Immature natural killer cell (primary cell): ENCODE measurements at regions not wholly inside any gene's neighbourhood (a gene's known extent, or its start where the extent isn't known, plus 50 kb on each side); places are given as distances from the start of the nearest gene placed in this dataset.

ENCODE experiments used
- DNase-seq, 3 donors: peaks; one replicate each; pipeline ENCODE4 v3.0.0; 2022; ENCODE audit warnings: mixed read lengths in 1 of 3
- H3K27ac Mint-ChIP-seq, 6 donors: one replicate each; pipeline ENCODE4 v1.8.0; 2020; ENCODE audit warnings: mixed read lengths in 6 of 6, mild to moderate bottlenecking in 5 of 6, inconsistent platforms in 4 of 6, moderate library complexity in 3 of 6
- H3K27me3 Mint-ChIP-seq, 3 donors: one replicate each; pipeline ENCODE4 v1.8.0; 2020 to 2021; ENCODE audit warnings: low read depth in 3 of 3, mild to moderate bottlenecking in 3 of 3, mixed read lengths in 3 of 3, moderate library complexity in 3 of 3, inconsistent platforms in 1 of 3
- H3K36me3 Mint-ChIP-seq, 3 donors: one replicate each; pipeline ENCODE4 v1.8.0; 2020; ENCODE audit warnings: mixed read lengths in 3 of 3, inconsistent platforms in 2 of 3, mild to moderate bottlenecking in 2 of 3
- H3K4me1 Mint-ChIP-seq, 2 donors: one replicate each; pipeline ENCODE4 v1.8.0; 2020; ENCODE audit warnings: inconsistent platforms in 2 of 2, mild to moderate bottlenecking in 2 of 2, mixed read lengths in 2 of 2, moderate library complexity in 1 of 2
- H3K4me3 Mint-ChIP-seq, 5 donors: one replicate each; pipeline ENCODE4 v1.8.0; 2020; ENCODE audit warnings: mild to moderate bottlenecking in 5 of 5, mixed read lengths in 5 of 5, inconsistent platforms in 3 of 5, moderate library complexity in 3 of 5
- H3K9me3 Mint-ChIP-seq, 6 donors: one replicate each; pipeline ENCODE4 v1.8.0; 2020; ENCODE audit warnings: mild to moderate bottlenecking in 6 of 6, mixed read lengths in 6 of 6, inconsistent platforms in 4 of 6, moderate library complexity in 3 of 6

GRCh38 chr10:128660726-128661125 lies 534.5 kb upstream of the MKI67 start:
- peaks cover 0 to 3% (median 0%) of the 10 kb centered on the region in 6 donors for H3K9me3 Mint-ChIP-seq
- DNase-seq, result no peak
- no peaks in the 10 kb centered on the region for H3K4me1 Mint-ChIP-seq
- H3K27ac Mint-ChIP-seq, result no peak overlapping the region
- peaks cover 2 to 11% (median 9%) of the 10 kb centered on the region in 3 donors for H3K27me3 Mint-ChIP-seq
- no peak overlapping the region for H3K4me3 Mint-ChIP-seq
- H3K36me3 Mint-ChIP-seq, result no peaks in the 10 kb centered on the region

GRCh38 chr10:128661404-128662197 lies 535.4 kb upstream of the MKI67 start:
- Mint-ChIP-seq H3K4me3 (no peak overlapping the region), H3K9me3 (peaks cover 0 to 3% (median 0%) of the 10 kb centered on the region in 6 donors), H3K27ac (no peak overlapping the region), H3K27me3 (peaks cover 2 to 11% (median 9%) of the 10 kb centered on the region in 3 donors), H3K4me1 (no peaks in the 10 kb centered on the region), H3K36me3 (no peaks in the 10 kb centered on the region)
- no peak for DNase-seq

GRCh38 chr10:128662520-128662919 lies 536.3 kb upstream of the MKI67 start:
- H3K36me3 Mint-ChIP-seq, result no peaks in the 10 kb centered on the region
- H3K9me3 Mint-ChIP-seq, result peaks cover 0 to 3% (median 0%) of the 10 kb centered on the region in 6 donors
- H3K4me1 Mint-ChIP-seq, result no peaks in the 10 kb centered on the region
- H3K4me3 Mint-ChIP-seq, result no peak overlapping the region
- no peak overlapping the region for H3K27ac Mint-ChIP-seq
- DNase-seq, result no peak
- H3K27me3 Mint-ChIP-seq, result peaks cover 2 to 11% (median 8%) of the 10 kb centered on the region in 3 donors

GRCh38 chr10:128664729-128665128 lies 538.5 kb upstream of the MKI67 start:
- Mint-ChIP-seq H3K27me3 (peaks cover 2 to 9% (median 8%) of the 10 kb centered on the region in 3 donors), H3K9me3 (peaks cover 0 to 3% (median 0%) of the 10 kb centered on the region in 6 donors), H3K27ac (no peak overlapping the region), H3K4me1 (no peaks in the 10 kb centered on the region), H3K36me3 (no peaks in the 10 kb centered on the region), H3K4me3 (no peak overlapping the region)
- no peak for DNase-seq

DNA sequence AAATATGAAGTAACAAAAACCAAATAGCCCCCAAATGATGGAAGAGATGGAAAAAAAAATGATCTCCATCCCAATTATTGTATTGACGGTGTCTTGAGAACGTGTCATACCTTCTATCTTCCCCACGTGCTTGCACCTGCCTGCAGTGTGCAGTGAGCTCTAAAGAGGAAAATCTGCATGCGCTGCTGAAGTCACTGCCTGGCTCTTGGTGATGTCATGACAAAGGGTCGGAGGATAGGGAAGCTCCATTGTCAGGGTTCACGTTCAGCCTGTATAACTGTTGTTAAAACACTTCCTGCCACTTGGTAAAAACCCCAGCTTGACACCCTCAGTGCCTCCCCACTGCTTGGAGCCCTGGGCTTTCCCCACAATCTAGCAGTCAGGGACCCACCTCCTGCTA lies 549.2 kb upstream of the MKI67 start:
- Mint-ChIP-seq H3K36me3 (no peaks in the 10 kb centered on the region), H3K9me3 (peaks cover 0 to 1% (median 0%) of the 10 kb centered on the region in 6 donors), H3K4me3 (no peak overlapping the region), H3K27me3 (peaks cover 1 to 10% (median 5%) of the 10 kb centered on the region in 3 donors), H3K27ac (no peak overlapping the region), H3K4me1 (no peaks in the 10 kb centered on the region)
- DNase-seq, result no peak

DNA sequence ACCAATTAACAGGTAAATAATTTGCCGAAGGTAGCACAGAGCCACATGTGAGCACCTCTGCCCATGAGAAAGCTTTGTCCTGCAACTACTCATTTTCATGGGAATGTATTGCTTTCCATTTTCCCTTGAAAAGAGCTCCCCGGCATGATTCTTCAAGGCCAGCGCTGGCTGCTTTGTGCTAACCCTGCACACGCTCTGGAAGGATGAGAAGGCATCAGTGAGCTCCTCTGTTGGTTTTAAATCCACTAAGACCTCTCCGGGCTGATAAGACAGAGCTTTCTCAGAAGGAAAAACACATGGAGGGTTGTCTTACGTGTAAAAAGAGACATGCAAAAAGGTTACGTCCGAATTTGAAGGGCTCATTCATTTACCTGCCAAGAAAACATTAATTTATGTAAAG lies 553.9 kb upstream of the MKI67 start:
- no peaks in the 10 kb centered on the region for H3K9me3 Mint-ChIP-seq
- H3K4me1 Mint-ChIP-seq, result no peaks in the 10 kb centered on the region
- no peak overlapping the region for H3K27ac Mint-ChIP-seq

DNA sequence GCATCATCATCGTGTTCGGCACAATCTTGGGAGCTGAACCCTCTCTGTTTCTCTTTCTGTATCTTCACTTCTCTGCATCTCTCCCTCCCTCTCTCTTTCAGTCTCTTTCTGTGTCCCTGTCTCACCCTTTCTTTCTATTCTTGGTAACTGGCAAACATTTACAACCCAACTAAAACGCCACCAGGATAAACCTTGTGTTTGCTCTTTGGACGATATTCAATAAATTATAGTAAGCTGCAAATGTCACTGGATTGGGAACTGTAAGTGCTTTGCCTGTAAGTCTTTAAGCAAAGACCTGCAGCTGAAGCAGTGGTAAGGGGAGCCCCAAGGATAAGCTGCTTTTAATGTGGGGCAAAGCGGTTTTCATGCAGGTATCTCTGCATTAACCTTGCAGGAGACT lies 558.0 kb upstream of the MKI67 start:
- Mint-ChIP-seq H3K4me3 (no peak overlapping the region), H3K27ac (no peak overlapping the region), H3K27me3 (peaks cover 0 to 7% (median 5%) of the 10 kb centered on the region in 3 donors), H3K9me3 (no peaks in the 10 kb centered on the region), H3K36me3 (no peaks in the 10 kb centered on the region), H3K4me1 (no peaks in the 10 kb centered on the region)
- no peak for DNase-seq

More for the DNA sequence above, 553.9 kb upstream of the MKI67 start:
- Mint-ChIP-seq H3K4me3 (no peak overlapping the region), H3K27me3 (peaks cover 5 to 8% (median 7%) of the 10 kb centered on the region in 3 donors), H3K36me3 (no peaks in the 10 kb centered on the region)
- no peak for DNase-seq

- DNase-seq, result no peak
- H3K9me3 Mint-ChIP-seq, result no peaks in the 10 kb centered on the region
- no peaks in the 10 kb centered on the region for H3K36me3 Mint-ChIP-seq
- H3K27ac Mint-ChIP-seq, result no peak overlapping the region
- no peaks in the 10 kb centered on the region for H3K4me1 Mint-ChIP-seq
- H3K4me3 Mint-ChIP-seq, result no peak overlapping the region
- peaks cover 2 to 5% (median 4%) of the 10 kb centered on the region in 3 donors for H3K27me3 Mint-ChIP-seq
These were observed 560.5 kb upstream of the MKI67 start for GRCh38 chr10:128686630-128687278.

- H3K4me1 Mint-ChIP-seq, result no peaks in the 10 kb centered on the region
- H3K36me3 Mint-ChIP-seq, result no peaks in the 10 kb centered on the region
- H3K9me3 Mint-ChIP-seq, result no peaks in the 10 kb centered on the region
- H3K4me3 Mint-ChIP-seq, result no peak overlapping the region
- no peak for DNase-seq
- no peak overlapping the region for H3K27ac Mint-ChIP-seq
- peaks cover 3 to 5% (median 4%) of the 10 kb centered on the region in 3 donors for H3K27me3 Mint-ChIP-seq
These were observed 561.2 kb upstream of the MKI67 start for GRCh38 chr10:128687408-128687807.

GRCh38 chr10:128687927-128688549 lies 561.8 kb upstream of the MKI67 start:
- H3K27ac Mint-ChIP-seq, result no peak overlapping the region
- peaks cover 3 to 8% (median 4%) of the 10 kb centered on the region in 3 donors for H3K27me3 Mint-ChIP-seq
- no peaks in the 10 kb centered on the region for H3K36me3 Mint-ChIP-seq
- no peaks in the 10 kb centered on the region for H3K9me3 Mint-ChIP-seq
- no peak overlapping the region for H3K4me3 Mint-ChIP-seq
- no peaks in the 10 kb centered on the region for H3K4me1 Mint-ChIP-seq
- DNase-seq, result no peak

GRCh38 chr10:128689667-128690066 lies 563.4 kb upstream of the MKI67 start:
- no peak overlapping the region for H3K4me3 Mint-ChIP-seq
- no peaks in the 10 kb centered on the region for H3K9me3 Mint-ChIP-seq
- H3K36me3 Mint-ChIP-seq, result no peaks in the 10 kb centered on the region
- H3K4me1 Mint-ChIP-seq, result no peaks in the 10 kb centered on the region
- H3K27ac Mint-ChIP-seq, result no peak overlapping the region
- DNase-seq, result no peak
- H3K27me3 Mint-ChIP-seq, result peaks cover 0 to 7% (median 3%) of the 10 kb centered on the region in 3 donors

GRCh38 chr10:128693493-128694131 lies 567.4 kb upstream of the MKI67 start:
- Mint-ChIP-seq H3K27ac (no peak overlapping the region), H3K36me3 (no peaks in the 10 kb centered on the region), H3K9me3 (no peaks in the 10 kb centered on the region), H3K4me3 (no peak overlapping the region), H3K27me3 (peaks cover 2 to 7% (median 3%) of the 10 kb centered on the region in 3 donors), H3K4me1 (no peaks in the 10 kb centered on the region)
- no peak for DNase-seq

GRCh38 chr10:128694168-128694850 lies 568.1 kb upstream of the MKI67 start:
- H3K4me3 Mint-ChIP-seq, result no peak overlapping the region
- DNase-seq, result no peak
- H3K27ac Mint-ChIP-seq, result no peak overlapping the region
- H3K27me3 Mint-ChIP-seq, result peaks cover 2 to 7% (median 3%) of the 10 kb centered on the region in 3 donors
- no peaks in the 10 kb centered on the region for H3K36me3 Mint-ChIP-seq
- H3K4me1 Mint-ChIP-seq, result no peaks in the 10 kb centered on the region
- H3K9me3 Mint-ChIP-seq, result no peaks in the 10 kb centered on the region
